Neural cell (in vitro differentiated cells): ENCODE measurements at regions not wholly inside any gene's neighbourhood (a gene's known extent, or its start where the extent isn't known, plus 50 kb on each side); places are given as distances from the start of the nearest gene placed in this dataset.

Source experiments
- H2AFZ ChIP-seq: fragments of 200-600, 300-800 bp; sonication (generic), shearing (Covaris generic); 2 replicates; pipeline ENCODE4 v1.6.0; 2014; ENCODE audit warnings: low read depth, mild to moderate bottlenecking, antibody characterized with exemption, low read length, moderate library complexity
- H3F3A ChIP-seq: fragments of 200-600 bp; shearing (Covaris generic); 2 replicates; pipeline ENCODE4 v1.6.1; 2016; ENCODE audit warnings: mild to moderate bottlenecking, moderate library complexity, mixed read lengths, antibody characterized with exemption, low read length; ENCODE audit not compliant: insufficient read depth, poor library complexity, severe bottlenecking
- H3K27ac ChIP-seq: fragments of 200-600, 300-800 bp; sonication (generic), shearing (Covaris generic); 2 replicates; pipeline ENCODE4 v1.5.1; 2014; ENCODE audit warnings: mild to moderate bottlenecking, low read length, moderate library complexity
- H3K27me3 ChIP-seq: fragments of 300-800, 200-600 bp; sonication (generic), shearing (Covaris generic); 2 replicates; pipeline ENCODE4 v1.6.0; 2014; ENCODE audit warnings: mild to moderate bottlenecking, low read depth, low read length, moderate library complexity; ENCODE audit not compliant: insufficient read depth
- H3K36me3 ChIP-seq: fragments of 300-800, 200-600 bp; sonication (generic), shearing (Covaris generic); 2 replicates; pipeline ENCODE4 v1.5.1; 2014; ENCODE audit warnings: mild to moderate bottlenecking, antibody characterized with exemption, low read length, moderate library complexity; ENCODE audit not compliant: insufficient read depth
- H3K4me2 ChIP-seq: fragments of 300-800, 200-600 bp; sonication (generic), shearing (Covaris generic); 2 replicates; pipeline ENCODE4 v1.6.0; 2014; ENCODE audit warnings: mild to moderate bottlenecking, low read length
- H3K4me3 ChIP-seq: fragments of 300-800, 200-600 bp; sonication (generic), shearing (Covaris generic); 2 replicates; pipeline ENCODE4 v1.5.1; 2014; ENCODE audit warnings: mild to moderate bottlenecking, low read length, moderate library complexity
- H3K79me2 ChIP-seq: fragments of 200-600 bp; shearing (Covaris generic); replicated peaks from 2 replicates; pipeline ENCODE4 v1.6.0; 2014; ENCODE audit warnings: mild to moderate bottlenecking, low read length, moderate library complexity; ENCODE audit not compliant: insufficient read depth
- H3K9ac ChIP-seq: fragments of 300-800, 200-600 bp; sonication (generic), shearing (Covaris generic); 2 replicates; pipeline ENCODE4 v1.6.1; 2016; ENCODE audit warnings: mild to moderate bottlenecking, low read length, mixed read lengths
- H3K9me2 ChIP-seq: fragments of 200-600 bp; shearing (Covaris generic); 2 replicates; pipeline ENCODE4 v1.6.1; 2016; ENCODE audit warnings: mild to moderate bottlenecking, low read length, mixed read lengths; ENCODE audit not compliant: insufficient read depth
- H3K9me3 ChIP-seq: fragments of 200-600, 300-800 bp; sonication (generic), shearing (Covaris generic); 2 replicates; pipeline ENCODE4 v1.6.1; 2016; ENCODE audit warnings: mild to moderate bottlenecking, mixed run types, low read length, moderate library complexity, mixed read lengths
- H4K20me1 ChIP-seq: fragments of 200-600 bp; shearing (Covaris generic); 2 replicates; pipeline ENCODE4 v1.6.1; 2016; ENCODE audit warnings: mild to moderate bottlenecking, mixed run types; ENCODE audit not compliant: insufficient read depth
- EP300 ChIP-seq: fragments of 450-650 bp; conservative IDR thresholded peaks from 2 replicates; pipeline ENCODE4 v1.6.1; 2014; ENCODE audit warnings: antibody characterized with exemption, mild to moderate bottlenecking, moderate library complexity; ENCODE audit not compliant: poor library complexity, severe bottlenecking
- EZH2 ChIP-seq: fragments of 200-600, 300-800 bp; shearing (Covaris generic), sonication (generic); IDR thresholded peaks from 2 replicates; pipeline ENCODE4 v1.6.1; 2014; ENCODE audit warnings: antibody characterized with exemption, low read length, borderline replicate concordance, mild to moderate bottlenecking; ENCODE audit not compliant: insufficient read depth, poor library complexity, severe bottlenecking
- MXI1 ChIP-seq: fragments of 450-650 bp; conservative IDR thresholded peaks from 2 replicates; pipeline ENCODE4 v1.6.1; 2014; ENCODE audit warnings: antibody characterized with exemption, mild to moderate bottlenecking; ENCODE audit not compliant: poor library complexity, severe bottlenecking
- POLR2AphosphoS5 ChIP-seq: IDR thresholded peaks from 2 replicates; pipeline ENCODE4 v1.6.1; 2012
- RAD21 ChIP-seq: fragments of 450-650 bp; conservative IDR thresholded peaks from 2 replicates; pipeline ENCODE4 v1.6.1; 2014; ENCODE audit warnings: antibody characterized with exemption, mild to moderate bottlenecking, moderate library complexity
- SMC3 ChIP-seq: fragments of 450-650 bp; conservative IDR thresholded peaks from 2 replicates; pipeline ENCODE4 v1.6.1; 2014; ENCODE audit warnings: antibody characterized with exemption, mild to moderate bottlenecking, moderate library complexity; ENCODE audit not compliant: poor library complexity
- TAF1 ChIP-seq: IDR thresholded peaks from 2 replicates; pipeline ENCODE4 v1.6.1; 2012; ENCODE audit warnings: low read depth
- TF ChIP-seq, protein P1 (sequence below): IDR thresholded peaks from 2 replicates; pipeline ENCODE4 v1.6.1; 2012; ENCODE audit warnings: borderline replicate concordance
- TF ChIP-seq, protein P2 (sequence below): fragments of 450-650 bp; IDR thresholded peaks from 2 replicates; pipeline ENCODE4 v1.5.1; 2014; ENCODE audit warnings: antibody characterized with exemption, mild to moderate bottlenecking, moderate library complexity; ENCODE audit not compliant: poor library complexity, severe bottlenecking

DNA sequence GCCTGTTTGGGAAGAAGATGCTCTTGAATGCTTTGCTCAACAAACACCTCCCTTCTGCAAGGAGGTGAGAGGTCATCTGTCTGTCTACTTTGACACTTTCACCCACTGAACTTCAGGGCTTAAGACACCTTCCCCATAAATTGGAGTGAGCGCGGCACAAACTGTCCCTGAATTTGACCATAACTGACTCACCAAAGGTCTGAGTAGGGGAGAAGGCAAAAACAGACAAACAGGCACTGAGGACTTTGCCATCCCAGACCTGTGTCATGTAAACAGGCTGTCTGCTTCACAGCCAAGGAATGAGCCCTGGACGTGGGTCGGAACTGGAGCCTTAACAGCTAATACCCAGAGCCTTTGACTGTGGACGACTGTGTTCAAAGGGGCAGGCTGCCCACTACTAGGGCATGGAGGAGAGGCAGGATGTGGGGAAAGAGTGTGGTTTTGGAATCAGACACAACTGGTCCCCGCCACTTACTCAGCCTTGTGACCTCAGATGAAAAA lies 320.9 kb upstream of the KLF4 start:
- Histone ChIP-seq H4K20me1 (no peaks in the 10 kb centered on the region), H3K9me2 (no peaks in the 10 kb centered on the region), H3K4me3 (no peak overlapping the region), H3F3A (no peaks in the 10 kb centered on the region), H3K9ac (no peak overlapping the region), H3K79me2 (no peaks in the 10 kb centered on the region), H3K36me3 (no peaks in the 10 kb centered on the region), H3K9me3 (no peaks in the 10 kb centered on the region), H3K27ac (no peak overlapping the region), H2AFZ (no peak overlapping the region), H3K4me2 (no peak overlapping the region), H3K27me3 (no peaks in the 10 kb centered on the region)
- TF ChIP-seq RAD21 = no peak
- no peak for TF ChIP-seq EZH2
- TF ChIP-seq SMC3 = no peak
- TF ChIP-seq TAF1 = no peak
- no peak for TF ChIP-seq MXI1
- TF ChIP-seq EP300 = no peak
- TF ChIP-seq, protein P1, sequence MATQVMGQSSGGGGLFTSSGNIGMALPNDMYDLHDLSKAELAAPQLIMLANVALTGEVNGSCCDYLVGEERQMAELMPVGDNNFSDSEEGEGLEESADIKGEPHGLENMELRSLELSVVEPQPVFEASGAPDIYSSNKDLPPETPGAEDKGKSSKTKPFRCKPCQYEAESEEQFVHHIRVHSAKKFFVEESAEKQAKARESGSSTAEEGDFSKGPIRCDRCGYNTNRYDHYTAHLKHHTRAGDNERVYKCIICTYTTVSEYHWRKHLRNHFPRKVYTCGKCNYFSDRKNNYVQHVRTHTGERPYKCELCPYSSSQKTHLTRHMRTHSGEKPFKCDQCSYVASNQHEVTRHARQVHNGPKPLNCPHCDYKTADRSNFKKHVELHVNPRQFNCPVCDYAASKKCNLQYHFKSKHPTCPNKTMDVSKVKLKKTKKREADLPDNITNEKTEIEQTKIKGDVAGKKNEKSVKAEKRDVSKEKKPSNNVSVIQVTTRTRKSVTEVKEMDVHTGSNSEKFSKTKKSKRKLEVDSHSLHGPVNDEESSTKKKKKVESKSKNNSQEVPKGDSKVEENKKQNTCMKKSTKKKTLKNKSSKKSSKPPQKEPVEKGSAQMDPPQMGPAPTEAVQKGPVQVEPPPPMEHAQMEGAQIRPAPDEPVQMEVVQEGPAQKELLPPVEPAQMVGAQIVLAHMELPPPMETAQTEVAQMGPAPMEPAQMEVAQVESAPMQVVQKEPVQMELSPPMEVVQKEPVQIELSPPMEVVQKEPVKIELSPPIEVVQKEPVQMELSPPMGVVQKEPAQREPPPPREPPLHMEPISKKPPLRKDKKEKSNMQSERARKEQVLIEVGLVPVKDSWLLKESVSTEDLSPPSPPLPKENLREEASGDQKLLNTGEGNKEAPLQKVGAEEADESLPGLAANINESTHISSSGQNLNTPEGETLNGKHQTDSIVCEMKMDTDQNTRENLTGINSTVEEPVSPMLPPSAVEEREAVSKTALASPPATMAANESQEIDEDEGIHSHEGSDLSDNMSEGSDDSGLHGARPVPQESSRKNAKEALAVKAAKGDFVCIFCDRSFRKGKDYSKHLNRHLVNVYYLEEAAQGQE = no peak
- TF ChIP-seq, protein P2, sequence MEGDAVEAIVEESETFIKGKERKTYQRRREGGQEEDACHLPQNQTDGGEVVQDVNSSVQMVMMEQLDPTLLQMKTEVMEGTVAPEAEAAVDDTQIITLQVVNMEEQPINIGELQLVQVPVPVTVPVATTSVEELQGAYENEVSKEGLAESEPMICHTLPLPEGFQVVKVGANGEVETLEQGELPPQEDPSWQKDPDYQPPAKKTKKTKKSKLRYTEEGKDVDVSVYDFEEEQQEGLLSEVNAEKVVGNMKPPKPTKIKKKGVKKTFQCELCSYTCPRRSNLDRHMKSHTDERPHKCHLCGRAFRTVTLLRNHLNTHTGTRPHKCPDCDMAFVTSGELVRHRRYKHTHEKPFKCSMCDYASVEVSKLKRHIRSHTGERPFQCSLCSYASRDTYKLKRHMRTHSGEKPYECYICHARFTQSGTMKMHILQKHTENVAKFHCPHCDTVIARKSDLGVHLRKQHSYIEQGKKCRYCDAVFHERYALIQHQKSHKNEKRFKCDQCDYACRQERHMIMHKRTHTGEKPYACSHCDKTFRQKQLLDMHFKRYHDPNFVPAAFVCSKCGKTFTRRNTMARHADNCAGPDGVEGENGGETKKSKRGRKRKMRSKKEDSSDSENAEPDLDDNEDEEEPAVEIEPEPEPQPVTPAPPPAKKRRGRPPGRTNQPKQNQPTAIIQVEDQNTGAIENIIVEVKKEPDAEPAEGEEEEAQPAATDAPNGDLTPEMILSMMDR = no peak
- TF ChIP-seq POLR2AphosphoS5 = no peak

DNA sequence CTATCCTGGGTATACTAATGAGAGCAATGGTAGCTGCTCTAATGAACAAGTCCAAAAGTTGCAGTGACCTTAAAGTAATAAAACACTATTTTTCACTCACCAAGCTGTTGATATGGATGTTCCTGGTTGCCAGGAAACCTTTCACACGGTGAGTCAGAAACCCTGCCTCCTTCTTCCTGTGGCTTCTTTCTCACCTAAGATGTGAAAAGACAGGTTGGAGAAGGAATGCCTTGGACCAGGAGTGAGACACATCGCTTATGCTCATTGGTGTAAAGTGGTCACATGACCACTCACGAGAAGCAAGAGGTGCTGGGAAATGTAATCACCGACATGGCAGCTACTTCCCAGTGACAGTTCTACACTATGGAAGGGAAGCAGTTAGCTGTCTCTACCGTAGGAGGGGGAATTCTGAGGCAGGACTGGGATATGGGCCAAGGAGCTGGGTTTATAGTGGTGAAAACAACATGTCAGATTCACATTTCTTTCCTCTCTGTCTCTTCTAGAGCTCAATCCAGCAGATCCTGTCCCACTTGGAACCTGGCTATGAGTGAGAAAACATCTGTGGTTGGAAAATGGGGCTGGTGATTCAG lies 320.4 kb upstream of the KLF4 start:
- no peak overlapping the region for H3K27ac ChIP-seq
- H3K27me3 ChIP-seq = no peaks in the 10 kb centered on the region
- no peaks in the 10 kb centered on the region for H3K36me3 ChIP-seq
- H3K79me2 ChIP-seq = no peaks in the 10 kb centered on the region
- no peaks in the 10 kb centered on the region for H4K20me1 ChIP-seq
- no peak overlapping the region for H3K4me3 ChIP-seq
- no peak overlapping the region for H3K4me2 ChIP-seq
- H3K9me3 ChIP-seq = no peaks in the 10 kb centered on the region
- no peaks in the 10 kb centered on the region for H3K9me2 ChIP-seq
- no peaks in the 10 kb centered on the region for H3F3A ChIP-seq
- H2AFZ ChIP-seq = no peak overlapping the region
- TF ChIP-seq, protein P2 = no peak
- TF ChIP-seq RAD21 (no peak), TAF1 (no peak), POLR2AphosphoS5 (no peak), MXI1 (no peak), EZH2 (no peak), EP300 (no peak)
- no peak overlapping the region for H3K9ac ChIP-seq
